Keratinocyte (primary cell): ENCODE measurements at regions not wholly inside any gene's neighbourhood (a gene's known extent, or its start where the extent isn't known, plus 50 kb on each side); places are given as distances from the start of the nearest gene placed in this dataset.

Experiments
- DNase-seq: peaks from one replicate; pipeline ENCODE4 v3.0.0-alpha.2; 2011; ENCODE audit warnings: low read depth, missing footprints, low spot score
- FAIRE-seq: peaks from 2 replicates; lab custom pipeline; 2011; peaks lifted over from hg19 to GRCh38; lab: Jason Lieb, UNC
- H2AFZ ChIP-seq: 2 replicates; pipeline ENCODE4 v1.6.0; 2012; ENCODE audit warnings: low read length, control low read depth, inconsistent platforms; ENCODE audit not compliant: control insufficient read depth
- H3K27ac ChIP-seq: 2 replicates; pipeline ENCODE4 v1.5.1; 2011; ENCODE audit warnings: low read length; ENCODE audit not compliant: control insufficient read depth, insufficient read depth
- H3K27me3 ChIP-seq: 3 replicates; pipeline ENCODE4 v1.6.0; 2011; ENCODE audit warnings: low read length; ENCODE audit not compliant: control insufficient read depth, insufficient read depth; ENCODE audit errors: extremely low read depth
- H3K36me3 ChIP-seq, 2 experiments: 2 replicates in 1 of 2; 3 replicates in 1 of 2; pipeline ENCODE4 v1.5.1; 2011; ENCODE audit warnings: low read length in 2 of 2, mild to moderate bottlenecking in 1 of 2; ENCODE audit not compliant: control insufficient read depth in 2 of 2, insufficient read depth in 2 of 2; ENCODE audit errors: extremely low read depth in 1 of 2
- H3K4me1 ChIP-seq: 3 replicates; pipeline ENCODE4 v1.5.1; 2011; ENCODE audit warnings: low read length; ENCODE audit not compliant: control insufficient read depth, insufficient read depth; ENCODE audit errors: extremely low read depth
- H3K4me2 ChIP-seq: 3 replicates; pipeline ENCODE4 v1.6.0; 2011; ENCODE audit warnings: low read depth, low read length; ENCODE audit not compliant: control insufficient read depth, insufficient read depth; ENCODE audit errors: extremely low read depth
- H3K4me3 ChIP-seq, 3 experiments: fragments of 200-600 bp in 1 of 3; sonication (generic) in 1 of 3; 2 replicates in 2 of 3; 3 replicates in 1 of 3; pipeline ENCODE4 v1.5.1; 2011 to 2016; ENCODE audit warnings: low read length in 3 of 3, mild to moderate bottlenecking in 3 of 3, control low read depth in 2 of 3, inconsistent platforms in 1 of 3, low read depth in 1 of 3, mixed read lengths in 1 of 3, mixed run types in 1 of 3, moderate library complexity in 1 of 3; ENCODE audit not compliant: control insufficient read depth in 2 of 3, insufficient read depth in 2 of 3; ENCODE audit errors: extremely low read depth in 1 of 3
- H3K79me2 ChIP-seq: 2 replicates; pipeline ENCODE4 v1.6.0; 2012; ENCODE audit warnings: low read length; ENCODE audit not compliant: control insufficient read depth, insufficient read depth
- H3K9ac ChIP-seq: 3 replicates; pipeline ENCODE4 v1.6.0; 2011; ENCODE audit warnings: low read length; ENCODE audit not compliant: control insufficient read depth, insufficient read depth; ENCODE audit errors: extremely low read depth
- H3K9me1 ChIP-seq: 3 replicates; pipeline ENCODE4 v1.6.0; 2011; ENCODE audit warnings: low read length; ENCODE audit not compliant: control insufficient read depth, insufficient read depth; ENCODE audit errors: extremely low read depth
- H3K9me3 ChIP-seq: 2 replicates; pipeline ENCODE4 v1.5.1; 2012; ENCODE audit warnings: low read depth, low read length; ENCODE audit not compliant: control insufficient read depth
- H4K20me1 ChIP-seq: 3 replicates; pipeline ENCODE4 v1.6.0; 2011; ENCODE audit warnings: low read length; ENCODE audit not compliant: control insufficient read depth, insufficient read depth; ENCODE audit errors: extremely low read depth
- EZH2 ChIP-seq: IDR thresholded peaks from one replicate; pipeline ENCODE4 v1.6.1; 2012; ENCODE audit warnings: inconsistent platforms, mild to moderate bottlenecking, low read length, moderate library complexity
- dilution Hi-C: fragments of 300-500 bp; cut with MboI; formaldehyde crosslinking; loops from one replicate; pipeline ENCODE4 v1.7.0; 2020; ENCODE audit warnings: low sequenced_read_pairs; ENCODE audit not compliant: extremely low pct_ligation_motif_present
- TF ChIP-seq, protein P1 (sequence below), 3 experiments: IDR thresholded peaks in 1 of 3; conservative IDR thresholded peaks in 1 of 3; optimal IDR thresholded peaks in 1 of 3; 2 replicates in 2 of 3; 3 replicates in 1 of 3; pipeline versions ENCODE3 to v1.5.1; 2011; ENCODE audit warnings: low read length in 3 of 3, mild to moderate bottlenecking in 3 of 3, moderate library complexity in 2 of 3, control low read depth in 1 of 3, inconsistent platforms in 1 of 3; ENCODE audit not compliant: insufficient read depth in 2 of 3; ENCODE audit errors: extremely low read depth in 1 of 3

DNA sequence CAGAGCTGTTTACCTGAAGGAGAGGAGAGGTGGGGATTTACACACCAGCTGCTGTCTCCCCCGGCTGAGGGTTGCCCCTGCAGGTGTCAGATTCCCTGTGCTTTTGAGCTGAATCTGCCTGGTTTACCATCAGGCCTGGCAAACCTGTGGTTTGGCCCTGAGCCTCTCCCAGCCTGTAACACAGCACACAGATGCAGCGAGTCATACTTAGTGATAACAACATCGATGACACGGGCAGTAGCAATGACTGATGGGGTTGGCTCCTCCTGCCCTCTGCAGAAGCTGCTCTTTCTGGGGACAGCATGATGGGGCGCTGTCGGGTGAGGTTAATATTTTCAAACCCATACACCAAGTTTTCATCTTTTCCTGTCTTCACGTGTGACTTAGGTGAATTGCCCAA lies 380.0 kb upstream of the B3GAT1 start:
- Histone ChIP-seq H3K36me3 (no peaks in the 10 kb centered on the region), H3K9me3 (no peaks in the 10 kb centered on the region), H3K27me3 (no peaks in the 10 kb centered on the region), H3K4me1 (no peaks in the 10 kb centered on the region), H3K79me2 (no peaks in the 10 kb centered on the region), H3K4me2 (no peak overlapping the region), H2AFZ (no peak overlapping the region), H3K27ac (no peak overlapping the region), H3K9me1 (no peaks in the 10 kb centered on the region), H4K20me1 (no peaks in the 10 kb centered on the region), H3K9ac (no peak overlapping the region), H3K4me3 (no peak overlapping the region)
- DNase-seq (no peak), FAIRE-seq (no peak)
- dilution Hi-C loops: no loop called here
- TF ChIP-seq EZH2: no peak
- TF ChIP-seq, protein P1, sequence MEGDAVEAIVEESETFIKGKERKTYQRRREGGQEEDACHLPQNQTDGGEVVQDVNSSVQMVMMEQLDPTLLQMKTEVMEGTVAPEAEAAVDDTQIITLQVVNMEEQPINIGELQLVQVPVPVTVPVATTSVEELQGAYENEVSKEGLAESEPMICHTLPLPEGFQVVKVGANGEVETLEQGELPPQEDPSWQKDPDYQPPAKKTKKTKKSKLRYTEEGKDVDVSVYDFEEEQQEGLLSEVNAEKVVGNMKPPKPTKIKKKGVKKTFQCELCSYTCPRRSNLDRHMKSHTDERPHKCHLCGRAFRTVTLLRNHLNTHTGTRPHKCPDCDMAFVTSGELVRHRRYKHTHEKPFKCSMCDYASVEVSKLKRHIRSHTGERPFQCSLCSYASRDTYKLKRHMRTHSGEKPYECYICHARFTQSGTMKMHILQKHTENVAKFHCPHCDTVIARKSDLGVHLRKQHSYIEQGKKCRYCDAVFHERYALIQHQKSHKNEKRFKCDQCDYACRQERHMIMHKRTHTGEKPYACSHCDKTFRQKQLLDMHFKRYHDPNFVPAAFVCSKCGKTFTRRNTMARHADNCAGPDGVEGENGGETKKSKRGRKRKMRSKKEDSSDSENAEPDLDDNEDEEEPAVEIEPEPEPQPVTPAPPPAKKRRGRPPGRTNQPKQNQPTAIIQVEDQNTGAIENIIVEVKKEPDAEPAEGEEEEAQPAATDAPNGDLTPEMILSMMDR (optimal IDR thresholded peaks at IDR 0.05 in 1 of 3, IDR thresholded peaks at IDR 0.05 in 1 of 3, conservative IDR thresholded peaks at IDR 0.05 in 1 of 3; ENCODE audit: extremely low read depth in 1 of 3, insufficient read depth in 2 of 3, low read length in 3 of 3): no peak

DNA sequence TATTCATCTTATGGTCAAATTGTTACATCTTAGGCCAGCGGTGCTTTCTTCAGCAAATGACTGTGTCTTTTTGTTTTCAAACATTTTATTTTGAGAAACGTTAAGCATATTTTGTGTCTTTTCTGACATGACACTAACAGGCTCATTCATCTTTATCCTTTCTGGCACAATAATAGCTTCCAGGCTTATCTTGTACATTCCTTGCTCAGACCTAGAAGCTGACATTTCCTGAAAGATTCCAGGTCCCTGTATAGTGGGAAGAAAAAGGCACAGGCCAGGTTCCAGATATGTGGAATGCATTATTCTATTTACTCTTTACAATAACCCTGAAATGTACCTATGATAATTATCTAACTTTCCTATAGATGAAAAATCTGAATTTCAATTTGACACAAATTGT lies 379.1 kb upstream of the B3GAT1 start:
- DNase-seq (no peak), FAIRE-seq (no peak)
- H3K27me3 ChIP-seq: no peaks in the 10 kb centered on the region
- H2AFZ ChIP-seq: no peak overlapping the region
- dilution Hi-C loops: no loop called here
- no peaks in the 10 kb centered on the region for H3K9me1 ChIP-seq
- H3K9me3 ChIP-seq: no peaks in the 10 kb centered on the region
- H3K4me3 ChIP-seq: no peak overlapping the region
- no peaks in the 10 kb centered on the region for H3K36me3 ChIP-seq
- H3K9ac ChIP-seq: no peak overlapping the region
- H3K27ac ChIP-seq: no peak overlapping the region
- H3K79me2 ChIP-seq: no peaks in the 10 kb centered on the region
- H4K20me1 ChIP-seq: no peaks in the 10 kb centered on the region
- H3K4me2 ChIP-seq: no peak overlapping the region
- no peak for TF ChIP-seq EZH2
- TF ChIP-seq, protein P1 (optimal IDR thresholded peaks at IDR 0.05 in 1 of 3, IDR thresholded peaks at IDR 0.05 in 1 of 3, conservative IDR thresholded peaks at IDR 0.05 in 1 of 3; ENCODE audit: extremely low read depth in 1 of 3, insufficient read depth in 2 of 3, low read length in 3 of 3): no peak
- H3K4me1 ChIP-seq: no peaks in the 10 kb centered on the region
